NCI-H2029 (cell line): ENCODE measurements at regions not wholly inside any gene's neighbourhood (a gene's known extent, or its start where the extent isn't known, plus 50 kb on each side); places are given as distances from the start of the nearest gene placed in this dataset.

Source experiments
- DNase-seq: peaks from one replicate; lab custom pipeline; 2025; lab: John Stamatoyannopoulos, UW

- no peak for DNase-seq
Measured at GRCh38 chr10:31709476-31709875, 219.2 kb downstream of the ARHGAP12 start.

GRCh38 chr10:31709028-31709427, 219.6 kb downstream of the ARHGAP12 start:
- no peak for DNase-seq

- no peak for DNase-seq
Measured at GRCh38 chr10:31708474-31708873, 220.2 kb downstream of the ARHGAP12 start.

GRCh38 chr10:31708046-31708445, 220.6 kb downstream of the ARHGAP12 start:
- no peak for DNase-seq

DNA sequence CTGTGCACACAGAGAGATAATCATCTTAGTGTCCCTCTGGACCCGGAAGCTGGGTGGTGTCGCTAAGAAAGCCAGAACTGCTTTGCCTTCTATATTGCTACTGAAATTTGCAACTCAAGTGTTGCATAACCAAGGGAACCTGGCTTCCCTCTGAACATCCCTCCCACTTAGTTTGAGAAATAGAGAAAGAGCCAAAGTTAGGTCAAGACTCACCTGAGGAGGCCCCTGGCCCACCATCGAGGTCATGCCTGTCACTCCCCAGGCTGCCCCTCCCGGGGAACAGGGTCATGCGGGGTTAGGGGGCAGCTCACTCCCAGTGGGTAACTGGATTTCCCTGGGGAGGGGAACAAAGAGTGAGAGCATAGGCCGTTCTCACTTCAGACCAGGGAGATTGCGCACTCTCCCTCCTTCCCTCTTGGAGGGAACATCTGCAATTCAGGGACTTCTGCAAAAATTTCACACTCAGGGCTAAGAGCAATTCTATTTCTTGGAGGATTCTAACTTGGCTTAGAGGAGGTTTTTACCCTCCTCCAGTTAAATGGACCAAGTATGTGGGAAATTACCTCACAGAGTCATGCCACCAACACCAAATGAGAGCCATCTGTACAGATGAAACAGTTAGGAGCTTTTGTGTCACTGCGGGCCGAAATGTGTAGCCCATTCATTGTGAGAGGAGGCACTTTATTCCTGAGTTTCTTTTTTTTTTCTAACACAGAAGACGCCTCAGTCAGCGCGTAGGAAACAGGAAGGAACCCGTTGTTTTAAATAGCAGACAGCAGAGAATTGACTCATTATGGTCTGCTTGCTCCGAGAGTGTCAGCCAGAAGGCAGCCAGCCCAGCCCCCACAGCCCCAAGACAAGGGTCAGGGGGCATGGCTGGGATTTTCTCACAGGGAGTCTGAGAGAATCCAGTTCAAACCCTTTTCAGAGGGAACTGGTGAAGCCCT, 221.3 kb downstream of the ARHGAP12 start:
- DNase-seq = no peak

- no peak for DNase-seq
Measured at GRCh38 chr10:31706464-31707092, 222.1 kb downstream of the ARHGAP12 start.

- no peak for DNase-seq
Measured at GRCh38 chr10:31705136-31705535, 223.5 kb downstream of the ARHGAP12 start.

GRCh38 chr10:31704195-31704594, 224.4 kb downstream of the ARHGAP12 start:
- DNase-seq = no peak

DNA sequence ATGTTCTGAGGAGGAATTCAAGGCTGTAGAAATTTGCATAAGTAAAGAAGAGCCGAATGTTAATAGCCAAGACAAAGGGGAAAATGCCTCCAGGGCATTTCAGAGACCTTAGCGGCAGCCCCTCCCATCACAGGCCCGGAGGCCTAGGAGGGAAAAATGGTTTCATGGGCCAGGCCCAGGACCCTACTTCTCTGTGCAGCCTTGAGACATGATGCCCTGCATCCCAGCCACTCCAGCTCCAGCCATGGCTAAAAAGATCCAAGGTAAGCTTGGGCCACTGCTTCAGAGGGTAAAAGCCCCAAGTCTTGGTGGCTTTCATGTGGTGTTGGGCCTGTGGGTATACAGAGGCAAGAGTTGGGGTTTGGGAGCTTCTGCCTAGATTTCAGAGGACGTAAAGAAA, 225.7 kb downstream of the ARHGAP12 start:
- DNase-seq = no peak

DNA sequence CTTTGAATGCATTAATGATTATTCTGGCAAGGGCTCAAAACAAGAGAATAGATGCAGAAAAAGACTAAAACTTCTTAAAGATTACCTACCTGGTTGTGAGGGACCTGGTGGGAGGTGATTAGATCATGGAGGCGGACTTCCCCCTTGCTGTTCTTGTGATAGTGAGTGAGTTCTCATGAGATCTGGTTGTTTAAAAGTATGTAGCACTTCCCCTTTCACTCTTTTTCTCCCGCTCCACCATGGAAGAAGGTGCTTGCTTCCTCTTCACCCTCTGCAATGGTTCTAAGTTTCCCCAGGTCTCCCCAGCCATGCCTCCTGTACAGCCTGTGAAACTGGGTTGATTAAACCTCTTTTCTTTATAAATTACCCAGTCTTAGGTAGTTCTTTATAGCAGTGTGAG, 226.6 kb downstream of the ARHGAP12 start:
- DNase-seq = no peak

DNA sequence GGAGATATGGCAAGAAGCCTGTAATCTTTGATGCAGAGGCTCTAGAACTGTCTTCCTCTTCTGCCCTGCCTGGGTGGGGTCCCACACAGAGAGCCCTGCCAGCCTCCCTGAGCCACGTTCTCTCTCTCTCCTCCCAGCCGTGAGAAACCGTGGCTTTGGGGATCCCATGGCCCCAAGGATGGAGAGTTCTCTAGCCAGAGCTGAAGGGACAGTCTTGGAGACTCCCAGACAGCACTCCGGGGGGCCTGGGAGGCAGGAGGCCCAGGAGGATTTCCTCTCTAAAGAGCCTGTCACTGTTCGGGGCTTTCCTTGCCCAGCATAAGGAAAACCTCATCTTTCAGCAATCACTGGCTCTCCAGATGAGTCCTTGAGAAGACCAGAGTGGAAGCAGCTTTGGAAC, 227.1 kb downstream of the ARHGAP12 start:
- DNase-seq = no peak

DNA sequence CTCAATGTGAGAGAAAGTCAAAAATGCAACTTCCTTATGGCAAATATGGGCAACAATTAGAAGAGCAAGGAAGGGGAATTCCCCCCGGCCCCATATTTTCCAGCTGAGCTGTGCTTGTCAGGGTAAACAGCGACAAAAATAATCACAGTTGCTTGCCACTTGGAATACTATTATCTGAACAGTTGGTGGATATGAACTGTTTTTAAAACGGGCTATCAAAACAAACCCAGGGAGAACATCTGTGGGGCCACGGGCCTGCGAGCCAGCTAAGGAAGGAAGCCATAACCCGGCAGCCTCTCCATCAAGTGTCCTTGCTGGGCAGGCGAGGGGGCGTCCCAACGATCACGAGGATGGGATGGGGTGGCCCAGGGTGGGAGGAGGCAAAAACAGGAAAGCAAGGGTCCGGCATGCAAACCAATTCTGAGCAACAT, 228.4 kb downstream of the ARHGAP12 start:
- DNase-seq = no peak

GRCh38 chr10:31698181-31698830, 230.3 kb downstream of the ARHGAP12 start:
- no peak for DNase-seq

- no peak for DNase-seq
Measured at GRCh38 chr10:31697271-31698180, 231.1 kb downstream of the ARHGAP12 start.

GRCh38 chr10:31694929-31695837, 233.4 kb downstream of the ARHGAP12 start:
- DNase-seq = no peak

DNA sequence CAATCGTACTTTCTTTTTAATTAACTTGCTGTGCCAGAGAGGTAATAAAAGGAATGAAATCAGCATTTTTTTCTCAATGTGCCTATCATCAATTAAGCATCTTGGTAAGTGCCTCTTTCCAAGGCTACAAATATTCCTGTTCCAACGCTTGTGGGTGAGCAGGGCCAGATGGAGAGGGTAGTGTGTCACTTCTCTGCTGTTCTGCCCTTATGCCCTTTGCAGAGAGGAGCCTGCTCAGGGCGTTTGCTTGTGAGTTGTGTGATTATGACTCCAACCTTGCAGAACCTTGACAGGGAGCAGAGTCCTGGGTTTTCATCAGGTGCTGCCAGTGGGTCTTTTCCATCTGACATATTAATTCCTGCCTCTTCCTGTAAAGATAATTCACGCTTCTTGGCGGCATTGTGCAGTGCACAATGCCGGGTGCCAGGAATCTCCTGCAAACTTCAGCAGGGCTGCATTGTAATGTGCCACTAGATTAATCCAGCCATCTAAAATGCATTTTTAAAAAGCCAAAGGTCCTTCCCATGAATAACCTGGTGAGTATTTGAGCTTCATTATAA, 234.4 kb downstream of the ARHGAP12 start:
- DNase-seq = no peak

GRCh38 chr10:31693491-31693890, 235.1 kb downstream of the ARHGAP12 start:
- no peak for DNase-seq

DNA sequence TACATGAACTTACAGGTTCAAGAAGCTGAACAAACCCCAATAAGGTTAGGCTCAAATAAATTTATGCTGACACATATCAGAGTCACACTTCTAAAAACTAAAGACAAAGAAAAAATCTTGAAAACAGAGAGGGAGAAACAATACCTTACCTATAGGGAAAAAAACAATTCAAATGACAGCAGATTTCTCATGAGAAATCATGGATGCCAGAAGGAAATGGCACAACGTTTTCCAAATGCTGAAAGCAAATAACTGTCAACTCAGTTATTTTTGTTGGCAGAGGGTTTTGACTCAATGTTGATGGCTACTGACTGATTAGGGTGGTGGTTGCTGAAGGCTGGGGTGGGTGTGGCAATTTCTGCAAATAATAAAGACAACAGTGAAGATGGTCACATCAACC, 239.4 kb downstream of the ARHGAP12 start:
- no peak for DNase-seq

DNA sequence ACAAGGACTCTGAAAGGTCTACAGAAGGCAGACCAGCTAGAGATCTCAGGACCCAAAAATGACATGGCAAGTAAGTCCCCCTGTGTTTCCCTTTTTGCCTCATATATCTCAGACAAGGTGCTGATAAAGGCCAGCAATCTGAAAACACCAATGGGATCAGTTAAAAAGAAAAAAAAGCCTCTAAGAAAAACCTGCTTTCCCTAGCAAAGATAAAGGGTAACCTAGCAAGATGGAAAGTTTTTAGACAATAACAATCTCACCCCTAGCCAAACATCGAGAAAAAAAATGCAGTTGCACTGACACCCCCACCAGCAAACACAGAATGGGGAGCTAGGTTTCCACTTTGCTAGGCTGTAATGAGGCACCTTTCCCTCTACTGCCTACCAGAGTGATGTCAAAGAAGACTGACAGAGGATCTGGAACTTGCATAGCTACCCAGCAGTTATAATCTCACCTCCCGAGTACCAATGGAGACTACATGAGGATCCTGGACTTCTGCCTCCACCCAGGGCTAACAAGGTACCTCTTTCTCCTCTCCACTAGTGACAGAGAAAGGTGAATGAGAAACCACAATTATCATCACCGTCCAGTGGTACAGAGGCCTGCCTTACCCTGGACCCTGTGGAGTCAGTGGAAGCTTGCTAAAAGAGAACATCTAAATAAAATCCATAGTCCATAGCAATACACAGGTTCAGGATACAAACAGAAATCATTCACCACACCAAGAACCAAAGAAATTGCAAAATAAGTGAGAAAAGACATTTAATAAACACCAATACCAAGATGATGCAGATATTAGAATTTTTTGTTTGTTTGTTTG, 240.8 kb downstream of the ARHGAP12 start:
- no peak for DNase-seq
